Mucosa of rectum (tissue), 2 donors: ENCODE measurements at regions not wholly inside any gene's neighbourhood (a gene's known extent, or its start where the extent isn't known, plus 50 kb on each side); places are given as distances from the start of the nearest gene placed in this dataset.
"Not testable (repeated sequence)": the region's sequence is repeated elsewhere in the genome, so short reads cannot be mapped to it uniquely, and the experiment has no call there.

ENCODE experiments used
- H3K27ac ChIP-seq, 2 donors: one replicate each; pipeline ENCODE4 v1.7.0; 2013; ENCODE audit warnings: inconsistent platforms in 2 of 2, low read depth in 2 of 2, low read length in 2 of 2
- H3K27me3 ChIP-seq, 2 donors: one replicate each; pipeline ENCODE4 v1.7.0; 2013; ENCODE audit warnings: low read length in 2 of 2; ENCODE audit not compliant: control insufficient read depth in 2 of 2, insufficient read depth in 2 of 2
- H3K36me3 ChIP-seq, 2 donors: one replicate each; pipeline ENCODE4 v1.7.0; 2013; ENCODE audit warnings: low read length in 2 of 2; ENCODE audit not compliant: control insufficient read depth in 2 of 2, insufficient read depth in 2 of 2
- H3K4me1 ChIP-seq, 2 donors: one replicate each; pipeline ENCODE4 v1.7.0; 2013; ENCODE audit warnings: low read length in 2 of 2, mild to moderate bottlenecking in 1 of 2; ENCODE audit not compliant: control insufficient read depth in 2 of 2, insufficient read depth in 2 of 2
- H3K4me3 ChIP-seq, 2 donors: one replicate each; pipeline ENCODE4 v1.7.0; 2013; ENCODE audit warnings: low read length in 2 of 2
- H3K9ac ChIP-seq, 2 donors: one replicate each; pipeline ENCODE4 v1.7.0; 2013; ENCODE audit warnings: low read length in 2 of 2, low read depth in 1 of 2, mild to moderate bottlenecking in 1 of 2
- H3K9me3 ChIP-seq, 2 donors: one replicate each; pipeline ENCODE4 v1.7.0; 2013; ENCODE audit warnings: low read length in 2 of 2; ENCODE audit not compliant: control insufficient read depth in 2 of 2
- donor health status: healthy.
- donor health status: Normal muscosa, but diverticular disease.

DNA sequence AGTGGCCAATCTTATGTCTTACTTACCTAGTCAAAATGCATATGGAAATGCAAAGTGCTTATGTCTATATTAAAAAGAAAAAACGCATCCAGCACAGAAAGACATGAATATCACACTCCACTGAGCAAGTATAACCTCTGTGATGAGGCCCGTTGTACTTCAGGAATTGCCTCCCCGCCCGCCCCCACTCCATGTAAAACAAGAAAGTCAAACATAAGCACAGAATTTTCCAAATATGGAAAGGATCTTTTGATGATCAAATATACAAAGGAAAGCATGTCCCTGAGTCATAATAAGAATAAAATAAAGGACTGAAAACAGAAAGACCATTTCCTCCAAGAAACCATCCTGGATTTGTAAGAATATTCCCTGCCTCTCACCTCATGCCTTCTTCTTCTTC, 229.1 kb downstream of the BAMBI start:
- H3K9ac ChIP-seq = no peak overlapping the region
- H3K9me3 ChIP-seq = no peaks in the 10 kb centered on the region
- H3K4me3 ChIP-seq = no peak overlapping the region
- H3K27me3 ChIP-seq = no peaks in the 10 kb centered on the region
- H3K27ac ChIP-seq = no peak overlapping the region
- H3K36me3 ChIP-seq = no peaks in the 10 kb centered on the region
- H3K4me1 ChIP-seq = no peaks in the 10 kb centered on the region

DNA sequence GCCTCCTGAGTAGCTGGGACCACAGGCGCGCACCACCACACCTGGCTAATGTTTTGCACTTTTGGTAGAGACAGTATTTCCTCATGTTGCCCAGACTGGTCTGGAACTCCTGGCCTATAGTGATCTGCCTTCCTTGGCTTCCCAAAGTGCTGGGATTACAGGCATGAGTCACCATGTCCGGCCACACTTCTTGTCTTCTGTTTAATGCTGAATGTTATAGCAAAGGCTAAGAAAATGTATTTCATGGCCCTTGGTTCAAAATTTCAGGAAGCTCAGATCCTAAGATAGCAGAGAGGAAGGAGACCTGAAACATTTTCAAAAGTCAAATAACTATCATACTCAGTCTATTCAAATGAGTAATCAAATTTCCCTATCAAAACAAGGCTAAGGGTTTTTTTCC, 229.6 kb downstream of the BAMBI start:
- Histone ChIP-seq H3K9ac (no peak overlapping the region), H3K27ac (no peak overlapping the region), H3K4me3 (no peak overlapping the region), H3K36me3 (no peaks in the 10 kb centered on the region), H3K27me3 (no peaks in the 10 kb centered on the region), H3K9me3 (no peaks in the 10 kb centered on the region), H3K4me1 (no peaks in the 10 kb centered on the region)

DNA sequence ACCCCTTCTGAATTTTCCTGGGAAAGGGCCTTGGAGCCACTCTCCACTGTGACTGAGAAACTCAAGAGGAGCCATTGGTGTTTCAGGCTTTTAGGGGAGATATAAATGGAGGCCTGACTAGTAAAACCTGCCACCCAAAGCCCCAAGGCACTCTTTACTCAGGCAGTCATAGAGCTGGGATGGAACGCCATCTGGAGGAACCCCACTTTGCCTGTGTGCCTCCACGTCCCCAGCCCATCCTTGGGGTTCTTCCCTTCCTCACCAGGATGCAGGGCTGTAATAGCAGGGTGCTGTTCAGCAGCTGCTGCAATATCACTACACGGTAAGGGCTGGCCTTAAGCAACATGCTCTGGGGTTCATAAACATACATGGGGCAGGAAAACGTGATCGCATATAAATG, 232.6 kb downstream of the BAMBI start:
- no peaks in the 10 kb centered on the region for H3K4me1 ChIP-seq
- no peaks in the 10 kb centered on the region for H3K36me3 ChIP-seq
- H3K9ac ChIP-seq = no peak overlapping the region
- no peaks in the 10 kb centered on the region for H3K9me3 ChIP-seq
- H3K4me3 ChIP-seq = no peak overlapping the region
- H3K27me3 ChIP-seq = no peaks in the 10 kb centered on the region
- no peak overlapping the region for H3K27ac ChIP-seq

- no peak overlapping the region for H3K27ac ChIP-seq
- no peak overlapping the region for H3K9ac ChIP-seq
- no peaks in the 10 kb centered on the region for H3K4me1 ChIP-seq
- no peaks in the 10 kb centered on the region for H3K27me3 ChIP-seq
- H3K9me3 ChIP-seq = no peaks in the 10 kb centered on the region
- no peaks in the 10 kb centered on the region for H3K36me3 ChIP-seq
- no peak overlapping the region for H3K4me3 ChIP-seq
These were observed 233.6 kb downstream of the BAMBI start for GRCh38 chr10:28910956-28911355.

- not testable (repeated sequence) for H3K27me3 ChIP-seq, H3K4me1 ChIP-seq, H3K27ac ChIP-seq
These were observed 234.2 kb downstream of the BAMBI start for GRCh38 chr10:28911511-28911910.

GRCh38 chr10:28912017-28912783, 234.9 kb downstream of the BAMBI start:
- Histone ChIP-seq H3K9me3 (no peaks in the 10 kb centered on the region), H3K4me1 (no peaks in the 10 kb centered on the region), H3K36me3 (no peaks in the 10 kb centered on the region), H3K4me3 (no peak overlapping the region), H3K9ac (no peak overlapping the region), H3K27ac (no peak overlapping the region), H3K27me3 (no peaks in the 10 kb centered on the region)

More at GRCh38 chr10:28911511-28911910, 234.2 kb downstream of the BAMBI start:
- not testable (repeated sequence) for H3K4me3 ChIP-seq, H3K36me3 ChIP-seq, H3K9ac ChIP-seq, H3K9me3 ChIP-seq

- Histone ChIP-seq H3K4me3 (no peak overlapping the region), H3K9ac (no peak overlapping the region), H3K27ac (no peak overlapping the region), H3K9me3 (no peaks in the 10 kb centered on the region), H3K36me3 (no peaks in the 10 kb centered on the region), H3K27me3 (no peaks in the 10 kb centered on the region), H3K4me1 (no peaks in the 10 kb centered on the region)
These were observed 236.3 kb downstream of the BAMBI start for GRCh38 chr10:28913436-28914237.

DNA sequence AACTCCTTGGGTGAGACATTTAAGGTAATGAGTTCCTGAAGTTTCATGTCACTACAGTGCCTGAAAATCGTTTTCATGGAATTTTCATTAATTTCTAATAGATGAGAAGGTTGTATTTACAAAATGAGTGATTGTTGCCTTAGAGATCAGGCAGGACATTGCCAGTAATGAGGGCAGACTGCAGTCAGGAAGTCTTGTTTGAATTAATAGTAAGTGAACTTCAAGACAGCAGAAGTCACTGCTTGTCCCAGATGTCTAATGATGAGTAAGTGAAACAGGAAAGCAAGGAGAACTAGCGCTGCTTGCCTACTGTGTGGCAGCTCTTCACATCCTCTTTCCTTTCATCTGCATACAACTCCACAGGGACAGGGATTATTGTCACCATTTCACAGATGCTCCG, 237.4 kb downstream of the BAMBI start:
- no peak overlapping the region for H3K27ac ChIP-seq
- H3K4me1 ChIP-seq = no peaks in the 10 kb centered on the region
- no peaks in the 10 kb centered on the region for H3K27me3 ChIP-seq
- no peak overlapping the region for H3K9ac ChIP-seq
- H3K4me3 ChIP-seq = no peak overlapping the region
- no peaks in the 10 kb centered on the region for H3K36me3 ChIP-seq
- no peaks in the 10 kb centered on the region for H3K9me3 ChIP-seq

- H3K27ac ChIP-seq = no peak overlapping the region
- no peak overlapping the region for H3K9ac ChIP-seq
- no peaks in the 10 kb centered on the region for H3K4me1 ChIP-seq
- no peaks in the 10 kb centered on the region for H3K36me3 ChIP-seq
- H3K9me3 ChIP-seq = no peaks in the 10 kb centered on the region
- no peaks in the 10 kb centered on the region for H3K27me3 ChIP-seq
- H3K4me3 ChIP-seq = no peak overlapping the region
These were observed 238.8 kb downstream of the BAMBI start for GRCh38 chr10:28915989-28916588.

DNA sequence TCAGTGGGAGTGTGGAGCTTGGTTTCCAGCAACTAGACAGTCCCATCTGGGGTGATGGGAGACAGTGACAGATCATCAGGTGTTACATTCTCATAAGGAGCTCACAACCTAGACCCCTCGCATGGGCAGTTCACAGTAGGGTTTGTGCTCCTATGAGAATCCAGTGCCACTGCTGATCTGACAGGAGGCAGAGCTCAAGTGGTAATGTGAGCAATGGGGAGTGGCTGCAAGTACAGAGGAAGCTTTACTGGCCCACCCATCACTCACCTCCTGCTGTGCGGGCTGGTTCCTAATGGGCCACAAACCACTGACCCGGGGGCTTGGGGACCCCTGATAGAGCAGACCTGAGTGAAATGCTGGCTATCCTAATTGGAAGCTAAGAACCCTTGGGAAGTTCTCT, 242.8 kb downstream of the BAMBI start:
- Histone ChIP-seq H3K4me1 (no peaks in the 10 kb centered on the region), H3K36me3 (no peaks in the 10 kb centered on the region), H3K9me3 (no peaks in the 10 kb centered on the region), H3K27ac (no peak overlapping the region), H3K9ac (no peak overlapping the region), H3K27me3 (no peaks in the 10 kb centered on the region), H3K4me3 (no peak overlapping the region)
